HG03378 (cell line): ENCODE measurements at regions not wholly inside any gene's neighbourhood (a gene's known extent, or its start where the extent isn't known, plus 50 kb on each side); places are given as distances from the start of the nearest gene placed in this dataset.
"Not testable (repeated sequence)": the region's sequence is repeated elsewhere in the genome, so short reads cannot be mapped to it uniquely, and the experiment has no call there.

ENCODE experiments used
- ATAC-seq: cut with Tn5 transposase; IDR thresholded peaks from one replicate; pipeline ENCODE4 v1.9.1; 2021; ENCODE audit warnings: mild to moderate bottlenecking, moderate library complexity; ENCODE audit not compliant: unreplicated experiment

GRCh38 chr2:53053937-53054336, 713.7 kb upstream of the CHAC2 start:
- ATAC-seq, result no peak

- no peak for ATAC-seq
These were observed 716.4 kb upstream of the CHAC2 start for GRCh38 chr2:53051157-53051556.

GRCh38 chr2:53040536-53041229, 726.9 kb upstream of the CHAC2 start:
- ATAC-seq, result no peak

DNA sequence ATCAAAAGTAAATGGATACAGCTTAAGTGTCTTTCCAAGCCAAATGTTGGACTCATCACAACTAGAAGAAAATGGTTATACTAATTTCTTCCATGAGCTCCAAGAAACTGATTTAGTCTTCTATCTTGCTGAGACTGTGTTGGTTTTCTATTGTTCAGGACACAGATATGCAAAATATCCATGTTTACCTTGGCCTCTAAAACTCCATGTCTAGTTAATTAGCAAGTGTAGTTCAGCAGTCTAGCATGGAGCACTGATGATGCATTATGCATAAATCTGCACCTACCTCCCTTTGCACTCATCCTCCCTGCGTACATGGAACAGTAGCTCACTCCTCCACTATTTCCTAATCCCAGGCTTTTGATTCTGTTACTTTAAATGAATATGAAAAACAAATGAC, 731.4 kb upstream of the CHAC2 start:
- ATAC-seq, result no peak

DNA sequence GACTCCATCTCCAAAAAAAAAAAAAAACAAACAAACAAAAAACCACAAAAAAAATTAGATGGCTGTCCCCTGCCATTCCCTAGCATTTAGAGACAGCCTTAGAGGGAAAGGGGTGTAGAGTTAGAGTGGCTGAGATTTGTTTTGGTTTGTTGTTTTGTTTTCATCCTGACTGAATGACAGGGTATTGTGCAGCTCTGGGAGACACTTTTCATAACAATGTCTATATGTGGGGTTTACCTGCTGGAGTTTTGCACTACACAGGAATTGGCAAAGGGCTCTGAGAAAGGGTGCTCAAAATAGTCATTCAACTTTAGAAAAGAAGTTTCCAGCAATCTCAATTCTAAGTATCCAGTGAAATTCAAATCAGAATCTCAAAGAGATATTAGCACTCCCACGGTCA, 732.5 kb upstream of the CHAC2 start:
- no peak for ATAC-seq

GRCh38 chr2:53033411-53033810, 734.2 kb upstream of the CHAC2 start:
- ATAC-seq, result no peak

DNA sequence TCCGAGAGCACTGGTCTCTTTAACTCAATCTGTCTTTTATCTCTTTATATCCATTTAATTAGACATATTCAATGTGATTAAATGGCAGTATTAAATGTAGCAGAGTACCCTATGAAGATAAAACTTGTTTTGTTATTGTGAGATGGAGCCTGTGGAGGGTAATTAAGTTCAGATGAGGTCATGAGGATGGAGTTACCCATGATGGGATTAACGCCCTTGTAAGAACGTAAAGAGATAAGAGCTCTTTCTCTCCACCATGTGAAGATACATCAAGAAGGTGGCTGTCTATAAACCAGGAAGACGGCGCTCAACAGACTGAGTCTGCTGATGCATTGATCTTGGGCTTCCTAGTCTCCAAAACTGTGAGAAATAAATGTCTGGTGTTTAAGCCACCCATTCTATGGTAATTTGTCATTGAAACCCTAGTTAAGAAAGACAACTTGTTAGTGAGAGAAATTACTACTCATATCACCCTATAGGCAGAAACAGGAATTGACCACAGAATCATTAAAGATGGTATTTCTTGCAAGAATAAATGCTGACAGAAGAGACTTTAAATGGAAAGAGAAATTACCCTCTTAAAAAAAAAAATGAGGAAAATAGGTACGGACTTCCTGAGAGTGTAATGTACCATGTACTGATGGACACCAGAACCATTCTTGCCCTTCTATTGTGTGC, 738.7 kb upstream of the CHAC2 start:
- no peak for ATAC-seq

DNA sequence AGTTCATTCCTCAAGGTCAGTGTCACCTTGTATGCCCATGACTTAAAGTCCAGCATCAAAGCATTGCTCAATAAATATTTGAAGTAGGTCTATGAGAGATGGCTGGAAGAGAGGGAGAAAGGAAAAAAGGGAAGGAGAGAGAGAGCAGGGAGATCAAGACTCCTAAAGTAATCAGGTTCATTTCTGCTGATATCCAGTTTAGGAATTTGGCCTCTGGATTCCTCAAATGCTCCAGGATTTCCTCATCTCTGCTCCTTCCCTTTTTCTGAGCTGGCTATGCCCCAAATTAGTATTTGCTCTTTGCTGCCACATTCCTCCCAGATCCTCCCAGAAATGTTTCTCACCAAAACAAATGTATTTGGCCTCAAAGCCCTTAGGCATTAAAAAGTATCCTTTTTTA, 739.4 kb upstream of the CHAC2 start:
- no peak for ATAC-seq

GRCh38 chr2:53022248-53022647, 745.4 kb upstream of the CHAC2 start:
- not testable (repeated sequence) for ATAC-seq

- no peak for ATAC-seq
These were observed 745.8 kb upstream of the CHAC2 start for GRCh38 chr2:53021828-53022227.

GRCh38 chr2:53021292-53021691, 746.3 kb upstream of the CHAC2 start:
- ATAC-seq, result no peak

DNA sequence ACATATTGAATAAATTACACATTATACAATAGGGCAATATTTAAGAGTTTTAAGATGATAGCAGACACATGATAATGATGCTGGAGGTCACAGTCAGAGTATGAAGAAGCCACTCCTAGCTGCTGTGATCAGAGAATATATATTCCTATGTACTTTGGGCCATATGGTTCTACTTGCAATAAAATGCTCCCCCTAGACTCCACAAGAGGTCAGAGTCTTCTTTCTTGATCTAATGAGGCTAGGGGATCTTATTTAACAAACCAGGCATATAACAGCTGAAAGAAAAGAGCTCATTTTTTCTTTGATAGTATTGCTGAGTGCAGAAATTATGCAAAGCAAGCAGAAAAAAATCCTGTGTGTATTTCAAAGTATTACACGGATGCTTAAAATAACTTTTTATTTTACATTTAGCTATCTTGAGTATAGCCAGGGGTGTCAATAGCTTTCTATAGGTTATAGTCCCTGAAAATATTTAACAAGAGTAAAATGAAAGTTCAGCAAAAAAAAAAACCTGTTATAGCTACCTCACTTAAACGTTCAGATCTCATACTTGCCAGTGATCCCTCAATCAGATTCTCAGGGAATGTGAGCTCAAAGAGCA, 748.7 kb upstream of the CHAC2 start:
- ATAC-seq, result no peak

- ATAC-seq, result no peak
These were observed 760.6 kb upstream of the CHAC2 start for GRCh38 chr2:53006980-53007379.

GRCh38 chr2:53004413-53004812, 763.2 kb upstream of the CHAC2 start:
- no peak for ATAC-seq

DNA sequence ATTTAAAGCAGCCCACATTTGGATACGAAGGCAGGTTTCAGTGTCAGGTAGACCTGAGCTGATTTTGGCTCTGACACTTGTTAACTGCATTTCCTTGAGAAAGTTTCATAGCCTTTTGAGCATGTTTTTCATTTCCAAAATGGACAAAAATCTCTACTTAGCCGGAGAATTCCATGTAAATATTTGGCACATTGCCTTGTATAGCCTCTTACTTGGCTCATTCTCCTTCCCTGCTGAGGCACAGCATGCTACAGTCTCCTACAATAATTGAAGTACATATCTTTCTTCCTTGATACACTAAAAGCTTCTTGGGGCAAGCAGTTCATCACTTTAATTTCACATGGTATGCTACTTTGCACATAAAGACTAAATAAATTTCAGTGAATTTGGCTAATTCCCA, 772.2 kb upstream of the CHAC2 start:
- no peak for ATAC-seq

DNA sequence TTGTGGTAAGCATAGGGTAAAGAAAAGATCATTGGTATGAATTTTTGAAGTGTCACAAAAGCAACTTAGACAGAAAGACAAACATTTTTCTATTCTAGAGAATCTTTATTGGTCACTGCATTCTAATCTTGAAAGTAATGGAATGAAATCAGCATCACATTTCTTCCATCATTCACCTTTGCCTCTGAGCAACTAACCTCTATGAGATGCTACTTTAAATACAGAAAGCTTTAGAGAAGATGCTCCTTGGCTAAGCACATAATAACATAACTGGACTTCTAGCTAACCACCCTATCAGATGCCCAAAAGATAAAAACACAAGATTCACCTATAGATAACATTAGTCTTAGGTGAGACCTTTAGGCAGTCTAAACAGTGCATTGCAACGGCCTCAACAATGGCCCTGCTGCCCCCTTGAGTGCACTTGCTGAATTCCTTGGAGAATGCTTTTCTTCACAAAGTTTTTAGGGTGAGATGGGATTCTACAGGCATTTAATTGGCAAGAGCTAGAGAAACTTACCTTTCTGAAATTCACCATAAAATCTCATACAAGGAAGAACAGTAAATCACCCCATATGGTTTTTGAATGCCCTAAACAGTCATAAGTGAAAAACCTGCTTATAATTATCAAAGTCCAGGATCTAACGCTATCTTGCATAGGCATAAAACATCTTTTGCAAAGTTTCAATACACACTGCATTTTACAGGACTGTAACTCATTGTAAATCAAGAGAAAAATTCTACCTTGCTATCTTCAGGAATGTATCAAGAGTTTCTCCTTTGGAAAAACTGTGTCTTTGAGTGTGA, 791.3 kb upstream of the CHAC2 start:
- peak; percentile 58 for ATAC-seq

GRCh38 chr2:52974127-52974526, 793.5 kb upstream of the CHAC2 start:
- ATAC-seq, result no peak

- no peak for ATAC-seq
These were observed 797.0 kb upstream of the CHAC2 start for GRCh38 chr2:52970642-52971041.

DNA sequence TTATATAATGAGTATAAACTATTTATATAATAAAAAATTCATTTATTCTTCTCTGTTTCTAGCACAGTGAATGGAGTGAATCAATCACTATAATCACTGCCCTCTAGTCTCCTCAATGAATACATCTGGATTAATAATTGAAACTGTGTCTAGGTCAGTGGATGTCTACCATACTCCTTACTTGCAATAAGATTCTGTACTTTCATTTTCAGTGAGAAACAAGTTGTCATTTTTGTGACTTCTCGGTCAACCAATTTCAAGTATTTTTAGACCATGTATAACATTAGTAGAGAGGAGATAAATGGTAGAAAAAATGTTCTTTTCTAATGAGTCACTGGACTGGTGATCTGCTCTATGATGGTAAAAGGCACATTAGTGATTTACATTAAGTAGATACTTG, 799.6 kb upstream of the CHAC2 start:
- ATAC-seq, result no peak

- no peak for ATAC-seq
These were observed 802.6 kb upstream of the CHAC2 start for GRCh38 chr2:52964916-52965530.

GRCh38 chr2:52961403-52961802, 806.2 kb upstream of the CHAC2 start:
- ATAC-seq, result no peak
